ENCODE measurements at regions not wholly inside any gene's neighbourhood (a gene's known extent, or its start where the extent isn't known, plus 50 kb on each side); places are given as distances from the start of the nearest gene placed in this dataset.

DNA sequence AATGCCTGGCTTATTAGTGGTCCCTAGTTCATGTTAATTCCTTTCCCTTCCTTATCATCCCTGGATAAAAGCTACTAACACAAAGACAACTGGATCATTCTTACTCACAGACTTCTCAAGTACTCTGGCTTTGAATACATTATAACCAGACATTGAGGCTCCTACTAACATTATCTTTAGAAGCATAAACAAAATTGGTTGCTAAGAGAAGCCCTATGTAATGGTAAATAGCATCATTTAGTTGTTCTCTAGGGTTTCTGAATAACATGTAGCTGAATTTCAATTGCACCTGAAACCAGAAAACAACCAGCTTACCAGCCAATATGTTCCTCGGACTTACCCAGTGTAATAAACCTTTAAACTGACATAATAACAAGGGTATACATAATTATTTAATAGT lies 114.1 kb upstream of the NCKAP5 start:
- Mint-ChIP-seq H3K36me3 (ENCODE audit: low read depth) (no peaks in the 10 kb centered on the region), H3K27ac (ENCODE audit: unreplicated experiment) (peak overlapping the region; percentile 14), H3K27me3 (ENCODE audit: low read depth) (no peaks in the 10 kb centered on the region), H3K4me3 (no peak overlapping the region), H3K4me1 (peaks cover 51% of the 10 kb centered on the region), H3K9me3 (no peaks in the 10 kb centered on the region)
- TF ChIP-seq, protein P1, sequence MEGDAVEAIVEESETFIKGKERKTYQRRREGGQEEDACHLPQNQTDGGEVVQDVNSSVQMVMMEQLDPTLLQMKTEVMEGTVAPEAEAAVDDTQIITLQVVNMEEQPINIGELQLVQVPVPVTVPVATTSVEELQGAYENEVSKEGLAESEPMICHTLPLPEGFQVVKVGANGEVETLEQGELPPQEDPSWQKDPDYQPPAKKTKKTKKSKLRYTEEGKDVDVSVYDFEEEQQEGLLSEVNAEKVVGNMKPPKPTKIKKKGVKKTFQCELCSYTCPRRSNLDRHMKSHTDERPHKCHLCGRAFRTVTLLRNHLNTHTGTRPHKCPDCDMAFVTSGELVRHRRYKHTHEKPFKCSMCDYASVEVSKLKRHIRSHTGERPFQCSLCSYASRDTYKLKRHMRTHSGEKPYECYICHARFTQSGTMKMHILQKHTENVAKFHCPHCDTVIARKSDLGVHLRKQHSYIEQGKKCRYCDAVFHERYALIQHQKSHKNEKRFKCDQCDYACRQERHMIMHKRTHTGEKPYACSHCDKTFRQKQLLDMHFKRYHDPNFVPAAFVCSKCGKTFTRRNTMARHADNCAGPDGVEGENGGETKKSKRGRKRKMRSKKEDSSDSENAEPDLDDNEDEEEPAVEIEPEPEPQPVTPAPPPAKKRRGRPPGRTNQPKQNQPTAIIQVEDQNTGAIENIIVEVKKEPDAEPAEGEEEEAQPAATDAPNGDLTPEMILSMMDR (conservative IDR thresholded peaks at IDR 0.05), result no peak
- DNase-seq (ENCODE audit: low read depth, low spot score), result no peak

DNA sequence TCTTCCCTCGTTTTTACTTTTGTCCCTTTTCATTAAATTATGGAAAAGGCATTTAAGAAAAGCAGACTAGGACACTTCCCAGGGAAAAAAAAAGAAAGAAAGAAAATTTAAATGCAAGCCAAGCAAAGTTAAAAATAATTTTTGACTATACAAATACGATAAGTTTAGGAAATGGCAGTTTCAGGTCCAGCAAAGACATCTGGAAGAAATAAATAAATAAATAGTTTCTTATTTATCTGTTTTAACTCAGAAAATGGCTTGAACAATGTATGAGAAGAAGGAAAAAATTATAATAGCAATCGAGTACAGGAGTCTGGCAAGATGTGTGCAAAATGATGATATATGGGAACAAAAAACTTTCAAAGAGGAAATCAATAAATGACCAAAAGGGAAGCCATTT lies 114.6 kb upstream of the NCKAP5 start:
- Mint-ChIP-seq H3K9me3 (peaks cover 3% of the 10 kb centered on the region), H3K27ac (ENCODE audit: unreplicated experiment) (no peak overlapping the region), H3K36me3 (ENCODE audit: low read depth) (no peaks in the 10 kb centered on the region), H3K27me3 (ENCODE audit: low read depth) (no peaks in the 10 kb centered on the region), H3K4me1 (peaks cover 53% of the 10 kb centered on the region), H3K4me3 (no peak overlapping the region)
- TF ChIP-seq, protein P1 (conservative IDR thresholded peaks at IDR 0.05), result no peak
- no peak for DNase-seq (ENCODE audit: low read depth, low spot score)

DNA sequence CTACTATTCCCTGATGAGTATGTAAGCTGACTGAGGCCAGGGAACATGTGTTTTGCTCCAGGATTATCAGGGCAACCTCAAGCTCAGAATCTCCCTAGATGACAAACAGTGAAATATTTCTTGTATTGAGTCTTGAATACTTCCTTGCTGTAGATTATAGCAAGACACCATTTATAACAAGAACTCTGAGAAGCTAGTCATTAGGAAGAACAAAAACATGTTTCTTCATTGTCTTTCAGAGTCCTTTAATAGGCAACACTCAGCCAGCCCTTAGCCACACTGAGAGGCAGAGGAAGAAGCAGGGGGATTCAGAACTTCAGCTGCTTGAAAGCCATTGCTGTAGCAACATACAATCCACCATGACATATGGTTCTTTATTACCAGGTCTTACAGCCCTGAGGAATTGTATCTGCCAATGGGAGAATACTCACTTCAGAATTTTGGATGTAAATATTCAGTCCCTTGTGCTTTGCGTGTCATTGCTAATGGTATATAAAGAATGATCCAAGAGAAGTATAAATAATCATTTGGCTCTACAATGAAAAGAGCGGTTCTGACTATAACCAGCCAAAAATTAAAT lies 117.5 kb upstream of the NCKAP5 start:
- H3K4me3 Mint-ChIP-seq, result no peak overlapping the region
- no peaks in the 10 kb centered on the region for H3K36me3 Mint-ChIP-seq (ENCODE audit: low read depth)
- peaks cover 47% of the 10 kb centered on the region for H3K4me1 Mint-ChIP-seq
- DNase-seq (ENCODE audit: low read depth, low spot score), result no peak
- TF ChIP-seq, protein P1 (conservative IDR thresholded peaks at IDR 0.05), result no peak
- no peak overlapping the region for H3K27ac Mint-ChIP-seq (ENCODE audit: unreplicated experiment)
- H3K27me3 Mint-ChIP-seq (ENCODE audit: low read depth), result no peaks in the 10 kb centered on the region
- H3K9me3 Mint-ChIP-seq, result peaks cover 3% of the 10 kb centered on the region

DNA sequence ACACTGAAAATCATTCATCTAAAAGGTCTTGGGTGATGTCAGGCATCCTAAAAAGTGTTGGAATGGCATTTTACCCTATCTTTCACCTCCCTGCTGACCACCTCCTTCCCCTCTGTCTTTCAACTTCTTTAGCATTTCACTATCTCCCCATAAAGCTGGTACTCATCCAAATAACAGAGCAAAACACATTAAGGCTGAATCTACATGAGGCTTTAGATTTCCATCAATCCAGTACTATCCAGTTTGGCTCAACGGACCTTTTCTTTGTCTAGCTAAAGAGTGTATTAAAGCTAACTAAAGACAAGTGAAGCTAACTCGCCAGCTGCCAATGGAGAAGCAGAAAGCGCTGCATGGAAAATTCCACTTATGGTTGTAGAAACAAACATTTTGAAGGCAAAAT lies 122.5 kb upstream of the NCKAP5 start:
- no peak overlapping the region for H3K4me3 Mint-ChIP-seq

DNA sequence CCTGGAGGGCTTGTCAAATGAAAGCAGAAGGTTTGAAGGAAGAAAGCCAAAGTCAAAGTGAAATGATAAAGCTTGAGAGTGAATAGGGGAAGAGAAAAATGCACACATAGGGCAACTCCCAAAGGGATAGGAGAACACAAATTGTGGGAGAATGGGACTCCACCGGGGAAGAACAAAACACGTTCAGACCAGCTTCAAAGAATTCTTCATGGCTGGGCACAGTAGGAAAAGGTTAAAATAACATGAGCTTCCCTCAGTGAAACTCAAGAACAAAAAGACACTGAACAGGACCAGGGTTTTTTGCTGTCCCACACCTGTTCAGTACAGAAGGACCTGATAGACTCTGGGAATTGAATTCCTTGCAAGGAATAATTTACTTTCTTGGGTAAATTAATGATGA lies 123.1 kb upstream of the NCKAP5 start:
- no peaks in the 10 kb centered on the region for H3K27me3 Mint-ChIP-seq (ENCODE audit: low read depth)
- H3K36me3 Mint-ChIP-seq (ENCODE audit: low read depth), result peaks cover 10% of the 10 kb centered on the region
- TF ChIP-seq, protein P1 (conservative IDR thresholded peaks at IDR 0.05), result no peak
- DNase-seq (ENCODE audit: low read depth, low spot score), result no peak
- H3K4me1 Mint-ChIP-seq, result peaks cover 35% of the 10 kb centered on the region
- H3K27ac Mint-ChIP-seq (ENCODE audit: unreplicated experiment), result peak overlapping the region; percentile 61
- no peak overlapping the region for H3K4me3 Mint-ChIP-seq
- H3K9me3 Mint-ChIP-seq, result peaks cover 15% of the 10 kb centered on the region

More for the DNA sequence above, 122.5 kb upstream of the NCKAP5 start:
- TF ChIP-seq, protein P1 (conservative IDR thresholded peaks at IDR 0.05), result no peak
- H3K4me1 Mint-ChIP-seq, result peaks cover 35% of the 10 kb centered on the region
- H3K9me3 Mint-ChIP-seq, result peaks cover 15% of the 10 kb centered on the region
- H3K36me3 Mint-ChIP-seq (ENCODE audit: low read depth), result peaks cover 10% of the 10 kb centered on the region
- H3K27ac Mint-ChIP-seq (ENCODE audit: unreplicated experiment), result peak overlapping the region; percentile 74
- DNase-seq (ENCODE audit: low read depth, low spot score), result no peak
- H3K27me3 Mint-ChIP-seq (ENCODE audit: low read depth), result no peaks in the 10 kb centered on the region

Measured in neural crest cell (in vitro differentiated cells).